ENCODE measurements at regions not wholly inside any gene's neighbourhood (a gene's known extent, or its start where the extent isn't known, plus 50 kb on each side); places are given as distances from the start of the nearest gene placed in this dataset.

DNA sequence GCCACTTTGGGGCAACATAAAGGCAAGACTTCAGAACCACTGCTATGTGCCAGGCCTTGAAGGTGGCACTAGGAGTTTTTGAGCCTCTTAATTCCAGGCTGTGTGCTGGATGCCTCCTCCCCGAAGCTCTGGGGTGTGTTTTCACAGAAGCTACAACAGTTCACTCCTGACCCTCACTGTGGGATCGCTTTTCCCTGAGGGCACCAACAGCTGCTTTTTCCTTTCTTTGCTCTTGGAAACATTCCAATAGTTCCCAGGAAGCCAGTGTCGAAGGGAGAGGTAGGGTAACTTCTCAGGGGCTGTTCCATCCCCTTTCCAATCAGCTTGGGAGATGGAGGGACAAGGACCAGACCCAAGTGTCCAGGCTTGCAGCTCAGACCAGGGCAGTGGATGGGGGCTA lies 153.4 kb downstream of the C1orf94 start:
- Histone ChIP-seq H3K9me3 (ENCODE audit: control insufficient read depth in 1 of 2, low read length in 2 of 2) (no peaks in the 10 kb centered on the region), H3K36me3 (ENCODE audit: control insufficient read depth in 1 of 2, insufficient read depth in 2 of 2, low read length in 2 of 2) (no peaks in the 10 kb centered on the region), H3K4me3 (ENCODE audit: low read depth in 1 of 2, low read length in 2 of 2) (no peak overlapping the region), H3K4me1 (ENCODE audit: control insufficient read depth in 1 of 2, insufficient read depth in 2 of 2, low read length in 2 of 2) (no peaks in the 10 kb centered on the region), H3K27ac (ENCODE audit: low read length) (no peak overlapping the region), H3K27me3 (ENCODE audit: low read depth, low read length) (peaks cover 5% of the 10 kb centered on the region)

DNA sequence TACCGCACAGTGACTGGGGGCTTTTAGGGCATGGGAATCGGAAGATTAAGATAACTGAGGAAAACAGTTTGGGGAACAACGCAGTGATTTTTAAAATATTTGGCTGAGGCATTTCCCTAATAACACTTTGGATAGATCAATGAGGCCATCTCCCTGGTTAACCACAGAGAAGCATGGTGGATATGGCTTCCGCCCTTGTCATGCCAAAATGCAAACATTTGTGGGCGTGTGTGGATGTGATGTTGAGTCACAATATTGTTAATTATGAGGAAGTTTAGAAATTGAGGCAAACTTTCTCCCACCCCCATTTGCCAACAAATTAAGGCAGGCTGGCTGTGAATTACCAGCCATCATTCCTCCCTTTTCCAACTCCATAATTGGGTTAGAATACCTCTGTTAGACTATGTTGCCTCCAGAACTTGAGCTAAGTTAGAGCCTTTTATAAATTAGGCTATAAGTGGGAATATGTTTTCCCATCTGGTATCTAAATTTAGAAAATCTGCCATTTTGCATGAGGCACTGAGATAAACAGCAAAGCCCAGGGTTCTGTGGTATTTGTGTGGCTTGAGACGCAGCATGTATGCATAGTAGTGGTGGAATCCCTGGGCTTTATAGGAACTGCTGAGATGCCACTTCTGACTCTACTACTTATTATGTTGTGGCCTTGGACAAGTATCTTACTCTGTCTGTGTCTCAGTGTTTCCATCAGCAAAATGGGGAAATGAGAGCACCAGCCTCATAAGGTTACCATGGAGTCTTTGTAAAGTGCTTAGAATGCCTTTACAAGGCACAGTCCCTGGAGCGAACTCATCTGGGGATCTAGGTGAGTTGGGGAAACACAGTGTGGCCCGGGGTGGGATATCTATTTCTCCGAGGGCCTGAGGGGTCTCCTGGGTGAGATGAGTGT lies 154.6 kb downstream of the C1orf94 start:
- Histone ChIP-seq H3K27ac (ENCODE audit: low read length) (no peak overlapping the region), H3K9me3 (ENCODE audit: control insufficient read depth in 1 of 2, low read length in 2 of 2) (no peaks in the 10 kb centered on the region), H3K36me3 (ENCODE audit: control insufficient read depth in 1 of 2, insufficient read depth in 2 of 2, low read length in 2 of 2) (no peaks in the 10 kb centered on the region), H3K4me3 (ENCODE audit: low read depth in 1 of 2, low read length in 2 of 2) (no peak overlapping the region), H3K27me3 (ENCODE audit: low read depth, low read length) (peaks cover 5% of the 10 kb centered on the region), H3K4me1 (ENCODE audit: control insufficient read depth in 1 of 2, insufficient read depth in 2 of 2, low read length in 2 of 2) (no peaks in the 10 kb centered on the region)

DNA sequence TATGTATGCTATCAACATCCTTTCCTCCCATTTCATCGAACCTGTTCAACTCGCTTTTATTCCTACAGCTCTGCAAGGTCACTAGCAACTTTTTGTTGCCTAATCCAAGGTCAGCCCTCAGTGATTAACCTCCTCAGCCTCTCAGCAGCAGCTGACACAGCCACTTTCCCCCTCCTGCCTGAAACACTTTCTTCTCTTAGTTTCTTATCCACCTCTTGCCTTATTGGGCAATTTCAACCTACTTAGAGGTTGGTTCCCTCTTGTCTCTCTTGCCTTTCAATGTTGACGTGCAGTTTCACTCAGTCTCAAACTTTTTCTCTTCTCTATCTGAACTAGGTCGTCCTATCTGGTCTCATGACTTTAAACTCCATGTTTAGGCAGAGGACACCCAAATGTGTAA lies 156.3 kb downstream of the C1orf94 start:
- Histone ChIP-seq H3K9me3 (ENCODE audit: control insufficient read depth in 1 of 2, low read length in 2 of 2) (no peaks in the 10 kb centered on the region), H3K4me3 (ENCODE audit: low read depth in 1 of 2, low read length in 2 of 2) (no peak overlapping the region), H3K27ac (ENCODE audit: low read length) (no peak overlapping the region), H3K4me1 (ENCODE audit: control insufficient read depth in 1 of 2, insufficient read depth in 2 of 2, low read length in 2 of 2) (no peaks in the 10 kb centered on the region), H3K36me3 (ENCODE audit: control insufficient read depth in 1 of 2, insufficient read depth in 2 of 2, low read length in 2 of 2) (no peaks in the 10 kb centered on the region), H3K27me3 (ENCODE audit: low read depth, low read length) (peaks cover 2% of the 10 kb centered on the region)

DNA sequence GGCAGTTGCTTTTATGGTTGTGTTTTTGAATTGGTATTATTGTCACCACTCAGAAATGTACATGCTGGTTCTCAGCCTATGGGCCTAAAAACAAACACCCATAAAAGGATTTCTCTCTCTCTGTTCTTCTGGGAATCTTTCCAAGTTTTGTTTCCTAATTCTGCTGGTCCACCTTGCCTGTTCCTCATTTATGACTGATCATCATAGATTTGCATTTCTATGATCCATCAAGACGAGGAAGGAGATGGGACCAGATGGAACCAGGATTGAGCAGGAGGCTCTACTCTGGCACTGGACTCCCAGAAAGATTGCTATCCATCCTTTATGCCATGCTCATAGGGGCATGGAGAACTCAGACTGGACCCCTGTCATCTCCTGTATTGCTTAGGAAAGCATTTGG lies 162.2 kb downstream of the C1orf94 start:
- Histone ChIP-seq H3K36me3 (ENCODE audit: control insufficient read depth in 1 of 2, insufficient read depth in 2 of 2, low read length in 2 of 2) (no peaks in the 10 kb centered on the region), H3K27ac (ENCODE audit: low read length) (no peak overlapping the region), H3K4me3 (ENCODE audit: low read depth in 1 of 2, low read length in 2 of 2) (no peak overlapping the region), H3K9me3 (ENCODE audit: control insufficient read depth in 1 of 2, low read length in 2 of 2) (peaks cover 0 to 4% of the 10 kb centered on the region in 2 donors), H3K4me1 (ENCODE audit: control insufficient read depth in 1 of 2, insufficient read depth in 2 of 2, low read length in 2 of 2) (no peaks in the 10 kb centered on the region), H3K27me3 (ENCODE audit: low read depth, low read length) (no peaks in the 10 kb centered on the region)

- Histone ChIP-seq H3K9me3 (ENCODE audit: control insufficient read depth in 1 of 2, low read length in 2 of 2) (peaks cover 0 to 4% of the 10 kb centered on the region in 2 donors), H3K27me3 (ENCODE audit: low read depth, low read length) (no peaks in the 10 kb centered on the region), H3K27ac (ENCODE audit: low read length) (no peak overlapping the region), H3K4me1 (ENCODE audit: control insufficient read depth in 1 of 2, insufficient read depth in 2 of 2, low read length in 2 of 2) (no peaks in the 10 kb centered on the region), H3K36me3 (ENCODE audit: control insufficient read depth in 1 of 2, insufficient read depth in 2 of 2, low read length in 2 of 2) (no peaks in the 10 kb centered on the region), H3K4me3 (ENCODE audit: low read depth in 1 of 2, low read length in 2 of 2) (no peak overlapping the region)
Measured at GRCh38 chr1:34341896-34342295, 165.2 kb downstream of the C1orf94 start.

GRCh38 chr1:34342334-34342733 lies 165.6 kb downstream of the C1orf94 start:
- no peaks in the 10 kb centered on the region for H3K36me3 ChIP-seq (ENCODE audit: control insufficient read depth in 1 of 2, insufficient read depth in 2 of 2, low read length in 2 of 2)
- no peaks in the 10 kb centered on the region for H3K27me3 ChIP-seq (ENCODE audit: low read depth, low read length)
- peaks cover 0 to 4% of the 10 kb centered on the region in 2 donors for H3K9me3 ChIP-seq (ENCODE audit: control insufficient read depth in 1 of 2, low read length in 2 of 2)
- no peak overlapping the region for H3K4me3 ChIP-seq (ENCODE audit: low read depth in 1 of 2, low read length in 2 of 2)
- H3K4me1 ChIP-seq (ENCODE audit: control insufficient read depth in 1 of 2, insufficient read depth in 2 of 2, low read length in 2 of 2), result no peaks in the 10 kb centered on the region
- no peak overlapping the region for H3K27ac ChIP-seq (ENCODE audit: low read length)

GRCh38 chr1:34346128-34346527 lies 169.4 kb downstream of the C1orf94 start:
- Histone ChIP-seq H3K27me3 (ENCODE audit: low read depth, low read length) (no peaks in the 10 kb centered on the region), H3K27ac (ENCODE audit: low read length) (no peak overlapping the region), H3K4me1 (ENCODE audit: control insufficient read depth in 1 of 2, insufficient read depth in 2 of 2, low read length in 2 of 2) (no peaks in the 10 kb centered on the region), H3K4me3 (ENCODE audit: low read depth in 1 of 2, low read length in 2 of 2) (no peak overlapping the region), H3K36me3 (ENCODE audit: control insufficient read depth in 1 of 2, insufficient read depth in 2 of 2, low read length in 2 of 2) (no peaks in the 10 kb centered on the region), H3K9me3 (ENCODE audit: control insufficient read depth in 1 of 2, low read length in 2 of 2) (no peaks in the 10 kb centered on the region)

GRCh38 chr1:34353409-34353808 lies 176.7 kb downstream of the C1orf94 start:
- Histone ChIP-seq H3K4me1 (ENCODE audit: control insufficient read depth in 1 of 2, insufficient read depth in 2 of 2, low read length in 2 of 2) (no peaks in the 10 kb centered on the region), H3K9me3 (ENCODE audit: control insufficient read depth in 1 of 2, low read length in 2 of 2) (no peaks in the 10 kb centered on the region), H3K27ac (ENCODE audit: low read length) (no peak overlapping the region), H3K27me3 (ENCODE audit: low read depth, low read length) (no peaks in the 10 kb centered on the region), H3K4me3 (ENCODE audit: low read depth in 1 of 2, low read length in 2 of 2) (no peak overlapping the region), H3K36me3 (ENCODE audit: control insufficient read depth in 1 of 2, insufficient read depth in 2 of 2, low read length in 2 of 2) (no peaks in the 10 kb centered on the region)

- H3K4me3 ChIP-seq (ENCODE audit: low read depth in 1 of 2, low read length in 2 of 2), result no peak overlapping the region
- H3K36me3 ChIP-seq (ENCODE audit: control insufficient read depth in 1 of 2, insufficient read depth in 2 of 2, low read length in 2 of 2), result no peaks in the 10 kb centered on the region
- no peaks in the 10 kb centered on the region for H3K27me3 ChIP-seq (ENCODE audit: low read depth, low read length)
- no peaks in the 10 kb centered on the region for H3K4me1 ChIP-seq (ENCODE audit: control insufficient read depth in 1 of 2, insufficient read depth in 2 of 2, low read length in 2 of 2)
- H3K27ac ChIP-seq (ENCODE audit: low read length), result no peak overlapping the region
- H3K9me3 ChIP-seq (ENCODE audit: control insufficient read depth in 1 of 2, low read length in 2 of 2), result no peaks in the 10 kb centered on the region
Measured at GRCh38 chr1:34354367-34354766, 177.7 kb downstream of the C1orf94 start.

DNA sequence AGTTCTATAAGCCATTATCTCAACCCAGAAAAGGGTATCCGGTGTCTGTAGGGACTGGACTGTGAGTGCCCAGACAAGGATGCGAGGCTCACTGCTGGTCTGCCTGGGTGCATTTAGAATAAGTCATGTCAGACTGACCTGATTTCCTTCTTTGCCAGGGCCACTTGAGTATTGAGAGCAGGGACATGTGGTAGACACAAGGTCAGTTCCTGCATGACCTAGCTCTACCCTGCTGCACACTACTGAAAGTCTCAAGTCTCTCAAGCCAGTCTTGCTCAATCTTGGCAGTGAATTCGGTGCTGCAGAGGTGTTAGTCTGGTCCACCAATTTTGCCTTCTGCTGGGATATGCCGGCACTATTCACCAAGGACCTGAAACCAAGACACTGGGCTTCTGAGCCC lies 180.1 kb downstream of the C1orf94 start:
- Histone ChIP-seq H3K27me3 (ENCODE audit: low read depth, low read length) (no peaks in the 10 kb centered on the region), H3K4me1 (ENCODE audit: control insufficient read depth in 1 of 2, insufficient read depth in 2 of 2, low read length in 2 of 2) (no peaks in the 10 kb centered on the region), H3K9me3 (ENCODE audit: control insufficient read depth in 1 of 2, low read length in 2 of 2) (no peaks in the 10 kb centered on the region), H3K36me3 (ENCODE audit: control insufficient read depth in 1 of 2, insufficient read depth in 2 of 2, low read length in 2 of 2) (no peaks in the 10 kb centered on the region), H3K4me3 (ENCODE audit: low read depth in 1 of 2, low read length in 2 of 2) (no peak overlapping the region), H3K27ac (ENCODE audit: low read length) (no peak overlapping the region)

DNA sequence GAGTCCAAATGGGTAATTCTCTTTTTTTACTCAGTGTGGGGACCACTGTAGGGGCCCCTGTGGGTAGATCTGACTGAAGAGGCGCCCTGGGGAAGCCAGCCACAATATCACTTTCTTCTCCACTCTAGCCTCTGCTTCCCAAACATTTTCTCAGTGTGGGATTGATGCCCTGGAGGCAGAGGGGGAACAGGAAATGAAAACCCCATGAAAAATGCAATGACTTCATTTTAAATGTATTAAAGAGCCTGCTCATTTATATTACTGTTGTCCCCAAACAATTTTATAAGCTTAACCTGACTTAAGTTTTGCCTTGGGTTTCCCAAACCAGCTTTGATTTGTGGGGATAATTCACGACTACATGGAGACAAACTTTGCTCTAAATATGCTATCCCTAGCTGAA lies 181.9 kb downstream of the C1orf94 start:
- no peaks in the 10 kb centered on the region for H3K27me3 ChIP-seq (ENCODE audit: low read depth, low read length)
- no peaks in the 10 kb centered on the region for H3K4me1 ChIP-seq (ENCODE audit: control insufficient read depth in 1 of 2, insufficient read depth in 2 of 2, low read length in 2 of 2)
- H3K36me3 ChIP-seq (ENCODE audit: control insufficient read depth in 1 of 2, insufficient read depth in 2 of 2, low read length in 2 of 2), result no peaks in the 10 kb centered on the region
- H3K27ac ChIP-seq (ENCODE audit: low read length), result no peak overlapping the region
- no peak overlapping the region for H3K4me3 ChIP-seq (ENCODE audit: low read depth in 1 of 2, low read length in 2 of 2)
- no peaks in the 10 kb centered on the region for H3K9me3 ChIP-seq (ENCODE audit: control insufficient read depth in 1 of 2, low read length in 2 of 2)

DNA sequence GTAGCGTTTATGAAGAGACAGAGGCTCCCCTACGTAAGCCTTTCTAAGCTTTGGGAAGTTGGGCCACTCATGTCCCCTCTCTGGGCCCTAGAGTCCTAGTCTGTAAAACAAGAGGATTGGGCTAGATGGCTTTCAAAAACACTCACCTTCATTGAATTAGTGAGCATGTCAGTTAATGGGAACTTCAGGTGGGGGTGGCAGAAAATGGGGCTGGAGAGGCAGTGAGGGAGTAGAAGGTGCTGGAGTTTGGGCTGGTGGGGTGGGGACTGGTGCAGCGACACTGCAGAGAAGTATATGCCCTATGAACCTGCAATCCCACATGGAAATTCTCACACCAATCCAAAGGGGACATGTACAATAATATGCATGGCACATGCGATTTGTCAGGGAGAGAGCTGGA lies 182.7 kb downstream of the C1orf94 start:
- Histone ChIP-seq H3K36me3 (ENCODE audit: control insufficient read depth in 1 of 2, insufficient read depth in 2 of 2, low read length in 2 of 2) (no peaks in the 10 kb centered on the region), H3K9me3 (ENCODE audit: control insufficient read depth in 1 of 2, low read length in 2 of 2) (no peaks in the 10 kb centered on the region), H3K27ac (ENCODE audit: low read length) (no peak overlapping the region), H3K27me3 (ENCODE audit: low read depth, low read length) (no peaks in the 10 kb centered on the region), H3K4me3 (ENCODE audit: low read depth in 1 of 2, low read length in 2 of 2) (no peak overlapping the region), H3K4me1 (ENCODE audit: control insufficient read depth in 1 of 2, insufficient read depth in 2 of 2, low read length in 2 of 2) (no peaks in the 10 kb centered on the region)
